GM11168 (cell line): ENCODE measurements at regions not wholly inside any gene's neighbourhood (a gene's known extent, or its start where the extent isn't known, plus 50 kb on each side); places are given as distances from the start of the nearest gene placed in this dataset.

Experiments used
- in situ Hi-C: fragments of 300-500 bp; cut with MboI; formaldehyde crosslinking; loops from one replicate; pipeline ENCODE4 v1.12.0; 2022; ENCODE audit warnings: low sequenced_read_pairs; ENCODE audit not compliant: unreplicated experiment

GRCh38 chr14:53532853-53533252 is 379.7 kb upstream of the DDHD1 start:
- in situ Hi-C loops = loop anchor here (10.0 to 25.0 kb wide), 3 partner anchors 379 to 802 kb away; no protein-coding TSS in a partner anchor

- in situ Hi-C loops = loop anchor here (10.0 to 25.0 kb wide), 3 partner anchors 381 to 803 kb away; no protein-coding TSS in a partner anchor
Measured at GRCh38 chr14:53531730-53532129, 378.6 kb upstream of the DDHD1 start.

GRCh38 chr14:53531156-53531555 is 378.0 kb upstream of the DDHD1 start:
- in situ Hi-C loops = loop anchor here (10.0 to 25.0 kb wide), 3 partner anchors 381 to 804 kb away; no protein-coding TSS in a partner anchor

- in situ Hi-C loops = loop anchor here (25.0 kb wide), 2 partner anchors 383 to 658 kb away; no protein-coding TSS in a partner anchor
Measured at GRCh38 chr14:53529519-53529918, 376.4 kb upstream of the DDHD1 start.

GRCh38 chr14:53528185-53528671 is 375.1 kb upstream of the DDHD1 start:
- in situ Hi-C loops = loop anchor here (25.0 kb wide), 2 partner anchors 384 to 659 kb away; no protein-coding TSS in a partner anchor

- in situ Hi-C loops = loop anchor here (25.0 kb wide), 2 partner anchors 386 to 661 kb away; no protein-coding TSS in a partner anchor
Measured at GRCh38 chr14:53526200-53526599, 373.1 kb upstream of the DDHD1 start.

- in situ Hi-C loops = loop anchor here (25.0 kb wide), 2 partner anchors 387 to 662 kb away; no protein-coding TSS in a partner anchor
Measured at GRCh38 chr14:53525608-53526007, 372.5 kb upstream of the DDHD1 start.

GRCh38 chr14:53524391-53524790 is 371.3 kb upstream of the DDHD1 start:
- in situ Hi-C loops = no loop called here

GRCh38 chr14:53523226-53523625 is 370.1 kb upstream of the DDHD1 start:
- in situ Hi-C loops = no loop called here

- in situ Hi-C loops = no loop called here
Measured at GRCh38 chr14:53520078-53520928, 367.2 kb upstream of the DDHD1 start.

- in situ Hi-C loops = no loop called here
Measured at GRCh38 chr14:53519137-53519536, 366.0 kb upstream of the DDHD1 start.

GRCh38 chr14:53517270-53517960 is 364.3 kb upstream of the DDHD1 start:
- in situ Hi-C loops = no loop called here

GRCh38 chr14:53516261-53516774 is 363.2 kb upstream of the DDHD1 start:
- in situ Hi-C loops = no loop called here

- in situ Hi-C loops = no loop called here
Measured at GRCh38 chr14:53515276-53515675, 362.2 kb upstream of the DDHD1 start.

GRCh38 chr14:53514197-53514596 is 361.1 kb upstream of the DDHD1 start:
- in situ Hi-C loops = no loop called here

GRCh38 chr14:53510281-53510912 is 357.3 kb upstream of the DDHD1 start:
- in situ Hi-C loops = no loop called here

- in situ Hi-C loops = no loop called here
Measured at GRCh38 chr14:53509276-53510244, 356.4 kb upstream of the DDHD1 start.

- in situ Hi-C loops = no loop called here
Measured at GRCh38 chr14:53501361-53502211, 348.5 kb upstream of the DDHD1 start.
